Stimulated activated CD4-positive, alpha-beta T cell treated with anti-CD3 and anti-CD28 coated beads, TNF-alpha, amount 100 ng/mL, for 1 hour (primary cell): ENCODE measurements at regions not wholly inside any gene's neighbourhood (a gene's known extent, or its start where the extent isn't known, plus 50 kb on each side); places are given as distances from the start of the nearest gene placed in this dataset.
"Not testable (repeated sequence)": the region's sequence is repeated elsewhere in the genome, so short reads cannot be mapped to it uniquely, and the experiment has no call there.

Experiments
- DNase-seq, 3 donors: peaks; one replicate each; pipeline ENCODE4 v3.0.0-alpha.2; 2020; ENCODE audit warnings: low read depth in 3 of 3, low spot score in 1 of 3

GRCh38 chr7:407721-408539 lies 111.7 kb downstream of the PDGFA start:
- no peak for DNase-seq

- DNase-seq, result no peak
These were observed 110.8 kb downstream of the PDGFA start for GRCh38 chr7:408751-409311.

GRCh38 chr7:409339-410281 lies 110.0 kb downstream of the PDGFA start:
- DNase-seq, result no peak

GRCh38 chr7:410395-410910 lies 109.2 kb downstream of the PDGFA start:
- no peak for DNase-seq

GRCh38 chr7:411116-411515 lies 108.5 kb downstream of the PDGFA start:
- not testable (repeated sequence) for DNase-seq

GRCh38 chr7:411677-412312 lies 107.9 kb downstream of the PDGFA start:
- DNase-seq, result no peak

GRCh38 chr7:412313-412710 lies 107.3 kb downstream of the PDGFA start:
- no peak for DNase-seq

- no peak for DNase-seq
These were observed 104.7 kb downstream of the PDGFA start for GRCh38 chr7:414681-415560.

- DNase-seq, result no peak
These were observed 103.8 kb downstream of the PDGFA start for GRCh38 chr7:415646-416525.

- DNase-seq, result no peak
These were observed 102.7 kb downstream of the PDGFA start for GRCh38 chr7:416761-417624.

GRCh38 chr7:417625-417889 lies 102.1 kb downstream of the PDGFA start:
- DNase-seq, result no peak

GRCh38 chr7:417973-418601 lies 101.6 kb downstream of the PDGFA start:
- no peak for DNase-seq

GRCh38 chr7:418636-419280 lies 100.9 kb downstream of the PDGFA start:
- DNase-seq, result no peak

GRCh38 chr7:420142-421093 lies 99.2 kb downstream of the PDGFA start:
- DNase-seq, result no peak

GRCh38 chr7:421136-421991 lies 98.3 kb downstream of the PDGFA start:
- DNase-seq, result no peak
